Skin of body (tissue), 1 donor: ENCODE measurements at regions not wholly inside any gene's neighbourhood (a gene's known extent, or its start where the extent isn't known, plus 50 kb on each side); places are given as distances from the start of the nearest gene placed in this dataset.

Experiments used
- DNase-seq: peaks from one replicate; lab custom pipeline; 2025; lab: John Stamatoyannopoulos, UW

DNA sequence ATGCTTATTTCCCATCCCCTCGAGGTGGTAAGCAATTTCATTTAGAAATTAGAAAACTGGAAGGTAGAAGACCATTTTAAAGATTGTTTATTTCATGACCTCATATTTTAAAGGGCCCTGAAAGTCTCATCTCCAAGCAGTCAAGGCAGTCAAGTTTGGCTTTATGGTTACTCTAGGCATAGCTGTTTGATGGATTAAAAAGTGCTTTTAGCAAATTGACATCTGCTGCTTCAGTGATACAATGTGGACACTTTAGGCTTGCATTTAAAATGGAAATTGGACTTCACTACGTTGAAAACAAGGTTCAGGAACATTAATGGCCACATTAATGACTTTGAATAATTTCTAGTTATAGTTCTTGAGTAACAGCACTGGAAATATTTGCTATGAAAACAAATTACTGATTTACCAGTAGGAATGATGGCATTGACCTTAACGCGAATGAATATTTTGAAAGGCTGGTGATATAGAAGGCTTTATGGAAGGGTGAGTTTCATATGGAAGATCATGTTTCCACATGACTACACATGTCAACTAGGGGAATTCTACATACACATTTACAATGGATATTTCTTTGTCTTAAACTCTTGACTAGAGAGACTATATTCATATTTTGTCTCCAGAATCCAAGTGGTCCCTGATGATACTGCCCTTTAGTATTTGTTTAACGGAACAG, 873.5 kb downstream of the JRKL start:
- DNase-seq: no peak

DNA sequence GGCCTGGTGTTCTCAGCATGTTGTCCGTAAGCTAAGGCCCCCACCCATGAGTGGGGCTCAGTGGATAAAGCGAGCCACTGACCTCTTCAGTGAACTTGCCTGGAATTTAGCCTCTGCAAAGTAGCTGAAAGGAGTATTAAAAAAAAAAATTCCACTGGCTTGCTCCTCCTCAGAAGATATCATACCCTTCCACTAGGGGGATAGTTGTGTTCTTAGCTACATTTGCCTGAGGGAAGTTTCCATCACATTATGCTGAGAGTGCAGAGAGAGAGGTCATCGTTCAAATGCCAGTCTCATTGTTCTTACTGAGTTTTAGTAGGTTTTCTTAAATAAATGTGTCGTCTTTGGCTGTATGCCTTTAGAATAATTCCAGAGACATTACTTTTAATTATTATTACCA, 879.7 kb downstream of the JRKL start:
- no peak for DNase-seq

DNA sequence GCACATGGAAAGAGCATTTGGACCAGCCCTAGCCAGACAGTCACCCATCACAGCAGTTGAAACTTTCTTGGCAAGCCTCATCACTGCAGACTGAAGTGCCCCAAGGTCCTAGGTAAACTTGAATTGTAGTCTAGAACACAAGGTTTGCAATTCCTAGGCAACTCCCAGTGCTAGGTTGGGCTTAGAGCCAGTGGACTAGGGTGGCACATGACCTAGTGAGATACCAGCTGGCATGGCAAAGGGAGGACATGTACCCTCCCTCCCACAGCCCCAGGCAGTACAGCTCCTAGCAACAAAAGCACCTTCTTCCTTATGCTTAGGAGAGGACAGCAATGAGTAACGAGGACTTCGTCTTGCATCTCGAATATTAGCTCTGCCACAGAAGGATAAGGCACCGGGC, 889.5 kb downstream of the JRKL start:
- no peak for DNase-seq

DNA sequence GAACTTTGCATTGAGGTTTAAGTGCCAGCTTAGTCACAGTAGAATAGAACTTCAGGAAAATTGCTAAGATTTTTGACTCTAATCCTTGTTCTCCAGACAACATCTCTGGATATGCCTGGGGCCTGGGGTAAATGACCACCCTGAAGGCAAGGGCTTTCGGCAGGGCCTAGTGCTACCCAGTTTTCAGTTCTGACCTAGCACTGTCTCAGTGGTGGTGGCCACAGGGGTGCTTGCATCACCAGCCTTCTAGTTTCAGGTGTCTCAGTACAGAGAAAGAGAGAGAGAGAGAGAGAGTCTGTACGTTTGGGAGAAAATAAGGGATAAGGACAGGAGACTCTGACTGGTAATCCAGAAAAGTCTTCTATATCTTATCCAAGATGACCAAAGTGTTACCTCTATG, 890.5 kb downstream of the JRKL start:
- DNase-seq: no peak

DNA sequence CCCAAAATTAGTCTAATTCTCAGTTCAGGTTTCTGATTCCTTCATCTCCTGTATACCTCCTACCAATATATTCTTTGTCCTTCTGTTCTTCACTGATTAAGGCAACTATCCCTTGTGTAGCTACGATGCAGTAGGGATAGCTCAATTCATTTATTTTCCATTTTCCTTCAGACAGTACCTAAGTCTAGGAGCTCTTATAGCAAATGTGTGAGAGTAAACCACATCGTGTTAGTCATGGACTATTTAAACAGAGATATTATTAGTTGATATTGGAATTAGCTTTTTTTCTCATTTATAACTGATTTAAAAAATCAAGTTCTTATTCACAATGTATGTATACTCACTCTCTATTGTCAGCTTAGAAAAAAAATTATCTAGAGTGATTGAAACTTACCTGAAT, 900.0 kb downstream of the JRKL start:
- DNase-seq: no peak

DNA sequence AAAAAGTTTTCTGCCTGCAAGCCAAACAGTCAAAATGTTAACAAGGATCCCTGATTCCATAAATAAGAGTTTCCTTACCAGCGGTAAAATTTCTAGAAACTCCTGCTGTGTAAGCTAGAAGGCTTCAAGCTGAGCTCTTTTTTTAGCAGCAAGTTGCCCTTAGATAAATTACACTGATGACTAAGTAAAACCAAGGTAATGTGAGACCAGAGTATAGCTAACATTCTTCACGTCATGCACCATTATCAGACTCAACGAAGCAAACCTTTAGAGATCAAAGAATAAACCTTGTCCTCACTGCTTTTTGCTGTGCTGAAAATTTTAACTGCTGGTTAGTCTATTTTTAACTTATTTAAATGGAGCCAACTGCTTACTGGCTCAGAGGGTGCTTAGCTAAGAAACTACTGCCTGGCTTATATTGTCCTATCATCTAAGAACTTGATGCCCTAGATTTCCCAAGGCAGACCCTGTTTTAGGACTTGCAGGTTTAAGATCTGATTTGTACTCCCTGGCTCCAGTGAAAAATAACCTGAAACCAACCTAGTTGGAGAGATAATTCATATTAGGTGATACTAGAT, 900.7 kb downstream of the JRKL start:
- DNase-seq: no peak

DNA sequence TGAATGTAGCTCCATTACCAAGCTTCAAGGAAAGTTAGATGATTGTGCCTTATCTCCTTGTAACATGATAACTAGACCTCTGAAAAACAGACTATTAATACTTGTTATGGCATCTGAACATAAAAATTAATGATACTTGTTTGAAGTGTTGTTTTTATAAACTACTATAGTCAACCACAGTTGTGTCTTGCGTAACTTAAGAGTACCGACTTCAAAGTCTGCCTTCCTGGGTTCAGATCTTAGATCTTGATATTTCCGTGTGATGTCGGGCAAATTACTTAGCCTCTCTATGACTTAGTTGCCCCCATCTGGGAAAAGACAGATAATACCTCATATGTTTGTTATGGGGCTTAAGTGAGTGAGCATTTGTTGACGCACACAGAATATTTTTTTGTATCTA, 906.5 kb downstream of the JRKL start:
- no peak for DNase-seq

DNA sequence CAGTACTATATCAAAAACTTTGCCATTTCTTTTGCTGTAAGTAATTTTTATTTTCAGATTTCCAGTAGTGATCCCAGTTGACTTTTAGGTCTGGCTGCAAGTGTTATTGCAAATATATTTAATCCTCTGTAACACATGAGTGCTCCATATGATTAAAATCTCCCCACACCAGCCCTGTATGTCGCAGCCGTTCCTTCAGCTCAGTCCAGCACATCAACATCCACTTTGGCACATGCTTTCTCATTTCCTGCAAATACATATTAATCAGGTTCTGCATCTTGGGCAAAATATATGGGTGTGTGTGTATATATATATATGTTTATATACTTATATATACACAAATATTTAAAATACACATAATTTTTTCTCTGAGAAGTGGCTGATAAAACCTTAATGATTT, 919.5 kb downstream of the JRKL start:
- no peak for DNase-seq

DNA sequence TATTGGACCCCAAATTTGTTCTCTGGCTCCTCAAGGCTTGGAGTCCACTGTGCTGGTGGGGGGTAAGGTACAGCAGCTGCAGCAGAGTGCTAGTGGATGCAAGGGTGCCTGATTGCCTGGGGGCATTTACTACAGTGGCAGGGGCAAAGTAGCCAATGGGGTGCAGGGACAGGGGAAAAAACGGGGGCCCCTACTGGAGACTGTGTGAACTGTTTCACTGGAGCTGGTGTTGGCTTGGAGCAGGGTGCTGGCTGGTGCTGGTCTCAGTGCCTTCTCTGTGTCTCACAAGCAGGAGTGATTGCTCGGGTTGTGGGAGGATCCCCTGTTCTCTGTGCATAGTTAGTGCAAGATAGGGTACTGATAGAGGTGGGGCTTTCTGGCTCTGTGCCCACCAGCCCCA, 935.9 kb downstream of the JRKL start:
- no peak for DNase-seq

DNA sequence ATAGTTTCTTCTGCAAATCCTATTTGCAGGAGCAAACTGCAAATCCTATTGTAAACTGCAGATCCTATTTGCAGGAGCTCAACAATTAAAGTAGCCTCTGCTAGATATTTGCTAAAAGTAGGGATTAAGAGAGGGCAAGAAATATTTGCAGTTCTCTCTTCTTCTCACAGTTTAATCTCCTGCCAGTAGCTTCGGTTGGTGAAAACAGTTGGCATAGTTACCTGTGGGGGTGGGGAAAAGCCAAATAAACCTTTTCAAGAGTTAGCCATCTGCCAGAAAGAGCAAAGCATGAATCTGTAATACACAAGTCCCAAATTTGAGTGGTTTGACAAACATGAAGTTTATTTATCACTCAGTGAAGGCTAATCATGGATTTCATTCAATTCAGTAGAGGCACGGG, 942.5 kb downstream of the JRKL start:
- DNase-seq: no peak

DNA sequence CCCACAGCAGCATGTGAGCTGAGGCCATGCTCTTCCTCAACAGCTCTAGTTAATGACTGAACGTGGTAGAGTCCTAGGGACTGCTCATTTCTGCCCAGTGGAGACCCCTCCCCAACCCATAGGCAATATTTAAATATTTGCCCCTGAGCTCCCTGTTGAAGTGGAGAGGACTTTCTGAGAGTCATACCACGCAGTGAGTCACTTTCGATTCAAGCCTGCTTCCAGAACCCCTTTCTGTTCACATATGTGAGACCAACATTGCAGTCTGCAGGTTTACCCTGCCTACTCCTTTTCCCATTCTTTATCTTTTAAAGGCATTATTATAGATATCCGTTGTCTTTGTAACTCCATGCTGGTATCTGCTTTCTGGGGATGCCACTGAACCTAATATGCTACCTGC, 946.3 kb downstream of the JRKL start:
- no peak for DNase-seq

DNA sequence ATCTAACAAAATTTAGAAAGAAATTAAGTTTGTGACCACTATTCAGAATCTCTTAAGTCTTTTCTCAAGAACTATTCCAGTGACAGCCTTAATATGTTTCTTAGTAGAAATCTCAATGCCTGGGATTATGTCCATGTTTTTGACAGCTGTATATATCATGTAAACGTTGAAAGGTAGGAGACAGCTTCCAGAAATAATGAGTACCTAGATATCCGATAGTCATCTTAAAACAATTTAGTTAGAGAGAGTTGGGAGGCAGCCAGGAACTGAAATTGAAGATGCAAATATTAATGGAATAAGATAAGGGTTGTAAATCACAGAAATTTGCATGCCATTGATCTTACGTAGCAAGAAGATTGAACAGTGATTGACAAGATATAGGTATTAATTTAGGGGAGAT, 955.2 kb downstream of the JRKL start:
- DNase-seq: no peak

DNA sequence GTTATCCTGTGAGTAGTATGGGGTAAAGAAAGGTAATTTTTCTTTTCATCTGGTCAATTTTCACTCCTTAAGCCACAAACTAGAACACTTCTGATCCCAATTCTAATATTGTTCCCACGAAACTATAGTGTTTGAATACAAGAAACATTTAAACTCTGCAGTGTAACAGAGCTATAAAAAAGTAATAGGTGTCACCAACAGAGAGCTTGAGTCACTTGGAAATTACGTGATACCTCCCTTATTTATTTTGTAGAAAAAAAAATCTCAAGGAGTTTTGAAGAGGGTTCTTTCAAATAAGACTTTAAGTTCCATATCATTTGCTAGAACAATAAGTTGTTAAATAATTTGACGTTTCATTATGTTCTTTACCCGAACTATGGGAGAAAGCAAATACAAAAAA, 959.4 kb downstream of the JRKL start:
- no peak for DNase-seq

DNA sequence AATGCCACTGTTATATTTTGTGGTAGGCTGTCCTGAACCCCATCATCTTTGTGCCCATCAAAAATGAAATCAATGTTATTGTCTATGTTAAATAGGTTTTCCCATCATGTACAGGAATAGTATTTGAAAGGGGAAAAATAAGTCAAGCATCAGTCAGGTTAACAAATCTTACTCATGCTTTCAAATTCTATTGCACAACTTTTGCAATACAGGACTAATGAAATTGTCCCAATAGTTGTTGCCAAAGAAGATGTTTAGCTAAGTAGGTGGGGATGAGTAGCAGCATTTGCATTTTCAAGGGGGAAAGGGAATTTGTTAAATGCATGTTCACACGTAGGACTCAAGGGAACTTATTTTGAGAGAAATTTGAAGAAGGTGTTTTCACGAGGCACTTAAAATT, 962.1 kb downstream of the JRKL start:
- DNase-seq: no peak

DNA sequence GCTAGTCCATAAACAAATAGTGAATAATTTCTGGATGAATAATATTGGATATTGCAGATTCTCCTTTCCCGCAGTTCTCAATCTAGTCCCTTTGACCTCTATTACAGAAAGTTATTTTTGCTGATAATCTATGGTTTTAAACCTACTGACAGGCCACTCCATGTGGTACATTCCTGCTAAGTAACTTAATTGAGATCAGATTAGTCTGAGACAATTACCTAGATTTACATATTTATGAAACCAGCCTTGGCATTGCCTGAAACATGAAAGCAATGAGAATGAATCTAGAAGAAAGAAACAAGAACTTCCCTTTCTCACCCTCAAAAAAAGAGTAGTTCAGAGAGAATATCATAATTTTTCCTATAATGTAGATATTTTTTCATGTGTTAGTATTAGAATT, 964.2 kb downstream of the JRKL start:
- DNase-seq: no peak

DNA sequence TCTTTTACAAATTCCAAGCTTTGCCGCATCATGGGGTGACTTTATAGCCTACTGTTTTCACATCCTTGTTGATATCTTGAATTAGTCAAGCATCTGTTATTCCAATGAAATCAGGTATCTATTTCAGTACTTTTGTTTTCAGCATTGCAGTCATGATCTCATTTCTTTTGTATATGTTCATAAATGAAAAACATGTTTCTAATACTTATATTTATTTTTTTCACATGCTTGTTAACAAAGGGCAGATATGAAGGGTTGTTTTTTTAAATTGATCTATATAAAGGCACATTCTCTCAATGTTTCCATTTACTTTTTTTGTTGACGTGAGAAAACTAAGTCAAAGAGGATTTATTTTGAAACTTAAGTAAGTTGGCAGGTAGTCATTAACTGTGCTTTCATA, 964.8 kb downstream of the JRKL start:
- DNase-seq: no peak

DNA sequence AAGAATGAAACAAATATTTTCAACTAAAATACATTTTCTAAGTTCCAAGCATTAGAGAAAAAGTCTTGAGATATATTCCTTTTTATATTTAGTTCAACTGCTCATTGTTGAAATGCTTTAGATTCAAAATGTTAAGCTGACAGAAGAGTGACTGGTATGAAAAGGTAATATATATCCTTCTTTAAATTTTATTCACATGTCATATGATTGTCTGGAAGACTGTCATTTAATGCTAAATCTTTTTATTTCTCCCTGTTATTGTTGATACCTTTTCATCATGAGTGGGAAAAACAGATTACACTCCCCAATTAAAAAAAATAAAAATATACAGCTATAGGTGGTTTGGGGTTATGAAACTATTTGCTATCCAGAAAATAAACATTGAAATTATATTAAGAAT, 965.4 kb downstream of the JRKL start:
- DNase-seq: no peak

DNA sequence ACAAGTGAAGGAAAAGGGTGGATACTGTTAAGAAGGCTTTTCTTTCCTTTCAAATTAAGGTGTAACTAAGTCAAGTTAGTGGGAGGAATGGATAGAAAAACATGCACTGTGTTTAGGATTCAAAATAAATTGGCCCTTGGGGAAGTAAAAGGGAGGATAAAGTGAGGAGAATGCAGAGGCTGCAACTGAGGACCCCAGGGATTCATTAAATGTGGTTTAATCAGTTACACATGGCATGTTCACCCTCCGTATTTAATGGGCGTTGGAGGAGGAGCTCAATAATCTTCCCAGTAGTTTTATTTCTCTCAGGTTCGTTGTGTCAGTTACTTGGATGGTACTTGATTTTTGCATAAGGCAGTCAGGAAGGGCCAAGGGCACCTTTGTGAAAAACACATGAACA, 966.3 kb downstream of the JRKL start:
- no peak for DNase-seq

DNA sequence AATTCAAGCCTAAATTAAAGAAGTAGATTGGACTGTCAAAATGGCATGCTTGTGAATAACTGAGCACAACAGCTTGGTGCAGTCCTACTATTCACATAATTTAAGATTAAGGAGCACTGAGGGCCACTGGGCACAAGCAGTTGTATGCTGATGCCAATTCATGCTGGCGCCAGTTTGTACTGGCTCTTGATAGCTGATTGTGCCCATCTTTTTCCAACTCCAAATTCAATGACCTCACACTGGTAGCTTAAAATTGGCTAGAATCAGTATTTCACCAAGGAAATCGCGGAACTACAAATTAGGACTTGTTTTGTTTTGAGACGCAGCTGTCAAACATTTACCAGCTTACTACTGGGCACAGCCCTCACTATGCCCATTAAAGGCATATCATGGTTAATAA, 969.2 kb downstream of the JRKL start:
- no peak for DNase-seq

DNA sequence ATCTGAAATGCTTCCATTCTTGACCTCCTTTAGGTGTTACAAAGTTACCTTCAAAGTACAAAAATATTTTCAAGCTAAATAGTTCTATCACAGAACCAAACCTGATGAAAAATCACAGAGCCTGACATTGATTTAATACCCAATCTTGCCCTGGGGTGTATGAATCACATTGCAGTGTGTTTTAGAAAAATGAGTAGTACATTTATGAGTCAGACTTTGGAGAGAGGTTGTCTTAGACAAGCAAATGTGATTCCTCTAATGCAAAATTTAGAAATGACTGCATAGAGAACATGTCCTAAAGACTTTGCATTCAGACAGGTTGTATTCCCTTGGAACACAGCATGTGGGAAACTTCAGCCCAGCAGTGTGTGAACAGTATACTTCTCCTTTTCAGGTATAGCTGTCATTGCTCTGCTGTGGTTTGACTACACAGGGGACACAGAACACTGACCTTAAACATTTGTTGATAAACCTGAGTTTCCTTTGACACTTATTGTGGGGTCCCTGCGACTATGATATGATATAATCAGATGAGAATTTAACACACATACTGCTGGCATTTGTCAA, 972.1 kb downstream of the JRKL start:
- no peak for DNase-seq

DNA sequence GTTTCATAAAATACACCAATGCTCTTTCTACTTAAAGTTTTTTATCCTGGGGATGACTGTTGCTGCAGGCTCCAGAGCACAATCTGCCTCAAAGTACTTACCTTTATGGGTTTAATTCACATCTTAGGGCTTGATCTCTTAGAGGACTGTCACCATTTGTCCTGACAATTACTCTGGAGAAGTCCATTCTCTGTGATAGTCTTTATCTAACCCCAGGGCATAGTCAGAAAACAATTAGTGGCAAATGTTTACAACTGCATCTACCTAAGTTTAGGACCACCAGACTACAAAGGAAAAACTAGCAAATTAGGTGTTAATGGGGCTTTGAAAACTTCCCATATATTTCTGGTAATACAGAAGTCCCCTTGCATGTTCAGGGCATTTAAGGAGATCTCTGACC, 973.5 kb downstream of the JRKL start:
- no peak for DNase-seq

DNA sequence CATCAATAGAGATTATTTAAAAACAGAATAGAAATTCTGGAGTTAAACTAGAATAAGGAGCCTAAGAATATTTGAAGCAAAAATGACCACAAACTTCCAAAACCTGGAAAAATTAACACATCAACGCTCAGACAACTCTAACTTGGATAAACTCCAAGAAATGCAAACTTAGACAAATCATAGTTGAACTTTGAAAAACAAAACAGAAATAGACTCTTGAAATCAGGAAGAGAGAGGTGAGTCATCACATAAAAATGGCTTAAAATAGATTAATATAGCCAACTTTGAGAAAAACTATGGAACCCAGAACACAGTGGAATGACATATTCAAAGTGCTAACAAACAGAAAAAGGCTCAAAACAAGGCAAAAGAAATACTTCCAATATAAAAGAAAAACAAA, 974.2 kb downstream of the JRKL start:
- no peak for DNase-seq

DNA sequence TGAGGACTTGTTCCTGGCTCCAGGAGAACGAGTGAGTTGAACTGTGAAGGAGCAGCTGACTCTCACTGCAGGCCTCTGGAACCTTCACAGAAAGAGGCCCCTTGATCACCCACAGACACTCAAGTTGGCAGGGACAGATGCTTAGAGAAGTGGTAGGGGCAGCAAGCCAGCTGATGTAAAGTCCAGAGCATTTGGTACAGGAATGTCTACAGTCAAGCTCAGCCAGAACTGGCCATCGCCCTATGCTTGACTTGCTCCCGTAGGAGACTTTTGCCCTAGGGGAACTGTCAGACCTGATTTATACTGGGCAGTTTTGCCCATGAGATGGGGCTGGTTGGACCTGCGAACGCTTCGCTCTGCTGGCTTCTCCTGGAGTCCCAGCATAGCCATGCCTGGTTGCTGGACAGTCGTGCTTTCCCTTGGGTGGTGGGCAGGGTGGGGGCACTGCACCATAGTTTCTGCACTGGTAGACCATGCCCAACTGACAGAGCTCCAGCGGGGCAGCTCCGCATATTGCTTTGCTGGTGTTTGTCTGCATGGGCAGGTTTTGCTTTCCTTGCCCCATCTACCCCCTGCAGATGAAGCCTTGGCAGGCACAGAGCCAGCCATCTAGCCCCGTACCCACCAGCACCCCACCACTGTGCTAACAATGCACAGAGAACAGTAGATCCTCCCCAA, 977.7 kb downstream of the JRKL start:
- no peak for DNase-seq
